ENCODE measurements at regions not wholly inside any gene's neighbourhood (a gene's known extent, or its start where the extent isn't known, plus 50 kb on each side); places are given as distances from the start of the nearest gene placed in this dataset.
"Not testable (repeated sequence)": the region's sequence is repeated elsewhere in the genome, so short reads cannot be mapped to it uniquely, and the experiment has no call there.

DNA sequence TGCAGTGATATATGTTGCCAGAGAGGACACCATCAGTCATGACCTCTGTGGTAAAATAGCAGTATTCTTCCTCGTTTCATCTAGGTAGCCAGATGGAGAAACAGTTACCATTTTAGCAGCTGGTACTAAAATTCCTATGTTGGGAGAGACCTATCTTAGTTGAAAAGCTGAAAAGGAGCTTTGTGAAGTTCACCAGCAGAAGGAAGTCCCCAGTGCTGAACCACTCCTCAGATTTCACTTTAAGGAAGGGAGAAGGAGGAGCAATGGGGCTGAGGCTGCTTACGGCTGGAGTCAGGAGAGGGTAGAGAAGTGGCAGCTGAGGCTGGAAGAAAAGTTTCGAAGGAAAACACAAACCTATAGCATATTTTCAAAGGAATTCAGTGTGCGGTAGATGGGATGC lies 103.7 kb downstream of the ATXN3L start:
- Mint-ChIP-seq H3K9me3 (no peaks in the 10 kb centered on the region), H3K4me3 (no peak overlapping the region), H3K36me3 (ENCODE audit: low read depth) (no peaks in the 10 kb centered on the region), H3K27ac (no peak overlapping the region), H3K4me1 (peaks cover 6% of the 10 kb centered on the region), H3K27me3 (no peaks in the 10 kb centered on the region)
- DNase-seq = no peak
- intact Hi-C loops (cut with micrococcal nuclease) = no loop called here
- ATAC-seq (ENCODE audit: low read depth) = no peak
- CTCF ChIA-PET = interaction anchor here (1.2 kb wide), 1 partner anchor 38 kb away, joined by 3 read pairs; no protein-coding TSS in a partner anchor
- POLR2A ChIA-PET = no interaction called here
- TF ChIP-seq, protein P1, sequence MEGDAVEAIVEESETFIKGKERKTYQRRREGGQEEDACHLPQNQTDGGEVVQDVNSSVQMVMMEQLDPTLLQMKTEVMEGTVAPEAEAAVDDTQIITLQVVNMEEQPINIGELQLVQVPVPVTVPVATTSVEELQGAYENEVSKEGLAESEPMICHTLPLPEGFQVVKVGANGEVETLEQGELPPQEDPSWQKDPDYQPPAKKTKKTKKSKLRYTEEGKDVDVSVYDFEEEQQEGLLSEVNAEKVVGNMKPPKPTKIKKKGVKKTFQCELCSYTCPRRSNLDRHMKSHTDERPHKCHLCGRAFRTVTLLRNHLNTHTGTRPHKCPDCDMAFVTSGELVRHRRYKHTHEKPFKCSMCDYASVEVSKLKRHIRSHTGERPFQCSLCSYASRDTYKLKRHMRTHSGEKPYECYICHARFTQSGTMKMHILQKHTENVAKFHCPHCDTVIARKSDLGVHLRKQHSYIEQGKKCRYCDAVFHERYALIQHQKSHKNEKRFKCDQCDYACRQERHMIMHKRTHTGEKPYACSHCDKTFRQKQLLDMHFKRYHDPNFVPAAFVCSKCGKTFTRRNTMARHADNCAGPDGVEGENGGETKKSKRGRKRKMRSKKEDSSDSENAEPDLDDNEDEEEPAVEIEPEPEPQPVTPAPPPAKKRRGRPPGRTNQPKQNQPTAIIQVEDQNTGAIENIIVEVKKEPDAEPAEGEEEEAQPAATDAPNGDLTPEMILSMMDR (IDR thresholded peaks at IDR 0.05) = no peak

- Mint-ChIP-seq H3K4me3 (no peak overlapping the region), H3K9me3 (no peaks in the 10 kb centered on the region), H3K27ac (no peak overlapping the region), H3K4me1 (peaks cover 2% of the 10 kb centered on the region), H3K27me3 (no peaks in the 10 kb centered on the region), H3K36me3 (ENCODE audit: low read depth) (no peaks in the 10 kb centered on the region)
- ChIA-PET POLR2A (no interaction called here), CTCF (interaction anchor here (1.2 kb wide), 1 partner anchor 38 kb away, joined by 3 read pairs; no protein-coding TSS in a partner anchor)
- TF ChIP-seq, protein P1 (IDR thresholded peaks at IDR 0.05) = no peak
- DNase-seq = no peak
- intact Hi-C loops (cut with micrococcal nuclease) = no loop called here
- no peak for ATAC-seq (ENCODE audit: low read depth)
Measured at GRCh38 chrX:13215729-13216128, 104.1 kb downstream of the ATXN3L start.

DNA sequence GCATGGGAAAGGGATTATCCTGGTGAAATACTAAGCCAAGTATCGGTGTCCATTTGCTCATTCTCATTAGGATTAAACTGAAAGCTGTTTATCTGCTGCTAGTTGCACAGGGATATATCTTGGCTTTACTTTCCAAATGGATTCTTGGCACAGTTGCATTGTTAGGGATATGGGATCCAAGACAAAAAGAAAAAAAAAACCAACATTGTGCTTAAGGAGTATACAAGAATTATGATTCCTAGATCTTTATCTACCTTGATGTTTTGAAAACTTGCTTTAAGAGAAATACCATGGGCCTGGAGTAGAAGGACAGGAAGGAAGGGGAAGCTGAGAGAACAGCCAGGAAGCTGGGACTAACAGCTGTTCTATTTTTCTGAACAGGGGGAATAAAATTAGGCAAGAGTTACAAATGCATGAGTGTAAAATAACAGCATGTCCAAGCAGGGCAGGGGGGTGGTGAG lies 107.6 kb downstream of the ATXN3L start:
- no peaks in the 10 kb centered on the region for H3K9me3 Mint-ChIP-seq
- ChIA-PET CTCF (no interaction called here), POLR2A (no interaction called here)
- no peak for DNase-seq
- H3K4me1 Mint-ChIP-seq = peaks cover 1% of the 10 kb centered on the region
- no peak overlapping the region for H3K27ac Mint-ChIP-seq
- TF ChIP-seq, protein P1 (IDR thresholded peaks at IDR 0.05) = no peak
- intact Hi-C loops (cut with micrococcal nuclease) = no loop called here
- no peak for ATAC-seq (ENCODE audit: low read depth)
- H3K27me3 Mint-ChIP-seq = no peaks in the 10 kb centered on the region
- H3K4me3 Mint-ChIP-seq = no peak overlapping the region
- H3K36me3 Mint-ChIP-seq (ENCODE audit: low read depth) = no peaks in the 10 kb centered on the region

- H3K4me1 Mint-ChIP-seq; H3K27ac Mint-ChIP-seq; H3K36me3 Mint-ChIP-seq (ENCODE audit: low read depth); H3K27me3 Mint-ChIP-seq; intact Hi-C loops (cut with micrococcal nuclease); DNase-seq; CTCF ChIA-PET; H3K4me3 Mint-ChIP-seq; ATAC-seq (ENCODE audit: low read depth); H3K9me3 Mint-ChIP-seq; POLR2A ChIA-PET: not testable (repeated sequence)
Measured at GRCh38 chrX:13210142-13210541, 109.7 kb downstream of the ATXN3L start.

GRCh38 chrX:13209704-13210103 lies 110.1 kb downstream of the ATXN3L start:
- H3K27me3 Mint-ChIP-seq; H3K4me1 Mint-ChIP-seq; CTCF ChIA-PET; ATAC-seq (ENCODE audit: low read depth); H3K27ac Mint-ChIP-seq; H3K36me3 Mint-ChIP-seq (ENCODE audit: low read depth); POLR2A ChIA-PET; intact Hi-C loops (cut with micrococcal nuclease); H3K9me3 Mint-ChIP-seq; H3K4me3 Mint-ChIP-seq; DNase-seq: not testable (repeated sequence)

- POLR2A ChIA-PET = no interaction called here
- TF ChIP-seq, protein P1 (IDR thresholded peaks at IDR 0.05) = no peak
- Mint-ChIP-seq H3K4me1 (peaks cover 1% of the 10 kb centered on the region), H3K27ac (no peak overlapping the region), H3K4me3 (no peak overlapping the region), H3K9me3 (no peaks in the 10 kb centered on the region), H3K36me3 (ENCODE audit: low read depth) (no peaks in the 10 kb centered on the region), H3K27me3 (no peaks in the 10 kb centered on the region)
- CTCF ChIA-PET = no interaction called here
- no peak for ATAC-seq (ENCODE audit: low read depth)
- intact Hi-C loops (cut with micrococcal nuclease) = no loop called here
- no peak for DNase-seq
Measured at GRCh38 chrX:13208281-13208935, 111.4 kb downstream of the ATXN3L start.
